NCI-H510A (cell line): ENCODE measurements at regions not wholly inside any gene's neighbourhood (a gene's known extent, or its start where the extent isn't known, plus 50 kb on each side); places are given as distances from the start of the nearest gene placed in this dataset.
"Not testable (repeated sequence)": the region's sequence is repeated elsewhere in the genome, so short reads cannot be mapped to it uniquely, and the experiment has no call there.

Experiments used
- DNase-seq: peaks from one replicate; lab custom pipeline; 2025; lab: John Stamatoyannopoulos, UW

- no peak for DNase-seq
These were observed 149.7 kb downstream of the TXNL1 start for GRCh38 chr18:56488739-56489138.

GRCh38 chr18:56487801-56488200 is 150.6 kb downstream of the TXNL1 start:
- no peak for DNase-seq

DNA sequence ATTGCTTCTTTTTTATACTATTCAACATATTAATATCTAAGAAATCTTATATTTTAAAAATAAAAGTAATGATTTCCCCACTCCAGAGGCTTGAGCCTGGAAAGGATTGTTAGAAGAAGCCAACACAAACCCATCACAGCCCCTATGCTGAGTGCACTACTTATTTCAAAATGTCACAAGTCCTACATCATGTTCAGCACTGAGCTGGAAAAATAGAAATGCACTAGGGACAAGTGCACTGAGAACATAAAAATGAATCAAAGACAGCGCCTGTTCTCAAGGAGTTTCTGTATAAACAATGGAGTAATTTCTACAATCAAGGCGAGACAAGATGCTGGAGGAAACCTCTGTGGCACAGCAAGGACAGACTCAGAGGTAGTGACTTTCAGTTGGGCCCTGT is 155.0 kb downstream of the TXNL1 start:
- DNase-seq = no peak

- not testable (repeated sequence) for DNase-seq
These were observed 155.6 kb downstream of the TXNL1 start for GRCh38 chr18:56482813-56483212.

GRCh38 chr18:56481751-56482150 is 156.6 kb downstream of the TXNL1 start:
- DNase-seq = no peak

GRCh38 chr18:56479841-56480240 is 158.6 kb downstream of the TXNL1 start:
- DNase-seq = no peak

DNA sequence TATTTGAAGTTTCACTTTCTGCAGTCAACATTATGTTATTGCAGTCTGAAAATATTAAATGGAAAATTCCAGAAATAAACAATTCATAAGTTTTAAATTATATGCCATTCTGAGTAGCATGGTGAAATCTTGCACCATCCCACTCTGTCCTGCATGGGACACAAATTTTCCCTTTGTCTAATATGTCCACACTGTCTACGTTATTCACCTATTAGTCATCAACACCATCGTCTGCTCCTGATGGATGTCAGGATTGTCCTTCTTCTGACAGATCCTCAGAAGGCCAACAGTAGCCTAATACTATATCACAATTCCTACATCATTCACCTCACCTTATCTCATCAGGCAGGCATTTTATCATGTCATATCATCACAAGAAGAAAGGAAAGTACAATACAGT is 163.1 kb downstream of the TXNL1 start:
- DNase-seq = no peak

GRCh38 chr18:56473400-56474024 is 164.9 kb downstream of the TXNL1 start:
- no peak for DNase-seq

GRCh38 chr18:56470406-56471351 is 167.7 kb downstream of the TXNL1 start:
- DNase-seq = no peak

- no peak for DNase-seq
These were observed 168.8 kb downstream of the TXNL1 start for GRCh38 chr18:56469582-56469981.

GRCh38 chr18:56468396-56468795 is 170.0 kb downstream of the TXNL1 start:
- no peak for DNase-seq

DNA sequence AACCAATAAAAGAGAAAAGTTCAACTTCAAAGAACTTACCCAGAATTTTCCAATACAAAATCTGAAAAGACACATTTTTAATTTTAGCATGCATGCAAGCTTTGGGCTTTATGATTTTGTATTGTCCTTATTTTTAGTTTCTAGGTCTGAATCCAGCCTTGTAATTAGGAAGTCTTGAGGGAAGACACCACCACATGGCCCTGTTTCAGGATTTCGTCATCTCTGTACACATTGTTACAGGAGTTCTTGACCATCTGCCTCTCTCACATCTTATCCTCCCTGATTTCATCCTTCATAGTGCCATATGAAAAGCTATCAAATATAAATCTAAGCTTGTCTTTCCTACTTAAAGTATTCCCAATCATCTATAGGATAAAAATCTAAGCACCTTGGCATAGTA is 176.1 kb downstream of the TXNL1 start:
- no peak for DNase-seq

GRCh38 chr18:56461151-56461550 is 177.2 kb downstream of the TXNL1 start:
- no peak for DNase-seq

DNA sequence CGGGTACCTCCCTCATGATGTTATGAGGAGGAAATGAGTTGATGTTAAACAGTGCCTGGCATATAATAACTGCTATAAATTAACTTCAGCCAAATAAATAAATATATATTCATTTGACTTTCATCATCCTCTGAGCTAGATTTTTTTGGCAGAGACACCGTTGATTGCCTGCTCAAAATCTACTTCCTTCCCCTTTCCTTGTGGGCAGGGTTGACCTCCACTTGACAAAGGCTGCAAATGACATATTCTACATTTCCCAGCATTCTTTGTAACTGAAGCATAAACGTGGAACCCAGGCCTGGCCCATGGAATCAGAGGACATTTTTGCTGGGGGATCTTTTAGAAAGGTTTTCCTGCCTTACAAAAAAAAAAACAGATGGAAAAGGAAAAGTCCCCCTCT is 177.8 kb downstream of the TXNL1 start:
- DNase-seq = no peak

- peak; percentile 19 for DNase-seq
These were observed 179.4 kb downstream of the TXNL1 start for GRCh38 chr18:56458770-56459712.

GRCh38 chr18:56455874-56456273 is 182.5 kb downstream of the TXNL1 start:
- DNase-seq = no peak

DNA sequence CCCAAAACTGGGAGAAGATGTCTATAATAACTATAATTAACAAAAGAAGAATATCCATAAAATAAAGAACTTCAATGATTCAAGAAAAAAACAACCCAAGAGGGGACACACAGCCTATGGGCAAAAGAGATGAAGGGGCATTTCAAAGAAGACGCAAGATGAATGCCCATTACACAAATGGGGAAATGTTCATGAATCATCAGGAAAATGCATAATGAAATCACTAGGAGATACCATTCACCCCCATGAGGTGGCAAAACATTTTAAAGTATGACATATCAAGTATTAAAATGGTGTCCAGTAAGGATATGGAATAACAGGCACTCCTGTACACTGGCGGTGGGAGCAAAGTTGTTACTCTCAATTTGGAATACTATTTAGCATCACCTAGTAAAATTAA is 183.3 kb downstream of the TXNL1 start:
- no peak for DNase-seq

GRCh38 chr18:56453631-56454030 is 184.8 kb downstream of the TXNL1 start:
- DNase-seq = no peak

DNA sequence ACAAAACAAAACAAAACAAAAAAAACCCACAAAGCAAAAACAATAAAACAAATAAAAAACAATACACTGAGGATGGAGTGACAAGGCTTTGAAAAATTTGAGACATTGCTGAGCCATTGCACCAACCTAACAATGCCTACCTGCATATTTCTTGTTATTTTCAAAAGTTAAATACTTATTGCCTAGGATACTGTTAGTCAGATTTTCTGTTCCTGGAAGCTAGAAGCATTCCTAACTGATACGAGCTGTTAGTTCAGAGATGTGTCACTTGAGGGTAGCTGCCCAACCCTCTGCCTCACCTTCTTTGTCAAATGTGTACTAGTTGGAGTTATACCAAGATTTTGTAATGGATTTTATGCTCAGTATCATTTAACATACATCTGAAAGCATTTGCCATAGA is 187.2 kb downstream of the TXNL1 start:
- no peak for DNase-seq

DNA sequence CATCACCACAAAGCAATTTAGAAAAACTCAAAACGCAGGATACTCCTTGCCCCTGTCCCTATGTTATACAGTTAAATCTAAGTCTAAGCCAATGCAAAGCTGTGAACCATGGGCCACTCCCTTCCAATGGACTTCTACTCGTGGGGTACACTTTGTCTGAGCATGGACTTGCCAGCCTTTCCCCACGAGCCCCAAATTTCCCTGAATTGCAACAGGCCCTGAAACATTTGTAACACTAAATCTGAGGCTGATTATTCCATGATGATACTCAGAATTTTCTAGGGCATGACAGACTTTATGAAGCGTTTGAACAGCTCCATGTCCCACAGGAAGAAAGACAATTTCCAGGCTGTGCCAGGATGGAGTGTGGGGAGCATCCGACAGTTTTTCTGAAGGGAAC is 189.6 kb downstream of the TXNL1 start:
- DNase-seq = no peak

GRCh38 chr18:56445422-56445821 is 193.0 kb downstream of the TXNL1 start:
- peak; percentile 38 for DNase-seq

- DNase-seq = no peak
These were observed 194.2 kb downstream of the TXNL1 start for GRCh38 chr18:56444201-56444600.
